ENCODE measurements at regions not wholly inside any gene's neighbourhood (a gene's known extent, or its start where the extent isn't known, plus 50 kb on each side); places are given as distances from the start of the nearest gene placed in this dataset.

DNA sequence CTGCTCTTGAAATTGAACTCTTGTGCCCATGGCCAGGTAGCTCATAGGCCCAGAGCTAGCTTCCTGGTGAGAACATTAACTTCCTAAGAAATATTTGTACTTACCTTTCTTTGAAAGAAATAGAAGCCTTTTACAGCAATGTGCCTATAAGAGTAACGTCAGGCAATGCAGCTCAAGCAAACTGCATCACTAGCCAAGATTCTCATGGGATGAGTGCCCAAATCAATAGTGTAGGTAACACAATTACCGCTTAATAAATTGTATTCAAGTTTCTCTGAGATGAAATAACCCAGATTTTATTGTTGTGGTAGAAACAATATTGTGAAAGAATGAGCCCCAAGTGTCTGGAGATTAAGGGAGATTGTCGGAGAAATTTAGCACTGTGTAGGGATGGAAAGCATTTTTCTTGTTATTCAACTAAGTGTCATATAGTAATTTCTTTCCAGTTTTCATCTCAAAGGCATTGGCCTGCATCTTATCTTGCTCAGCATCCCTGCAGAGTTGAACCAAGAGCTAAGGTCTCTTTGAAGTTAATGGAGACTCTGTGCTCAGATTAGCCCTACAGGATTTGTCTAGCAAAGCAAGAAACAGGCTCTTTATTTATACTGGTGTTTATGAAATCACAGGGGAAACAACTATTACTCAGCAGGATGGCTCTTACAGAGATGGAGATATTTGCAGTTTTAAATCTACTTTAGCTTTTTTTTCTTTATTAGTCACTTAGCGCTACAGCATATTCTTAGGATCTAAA lies 321.0 kb upstream of the PDGFD start:
- TF ChIP-seq, protein P1, sequence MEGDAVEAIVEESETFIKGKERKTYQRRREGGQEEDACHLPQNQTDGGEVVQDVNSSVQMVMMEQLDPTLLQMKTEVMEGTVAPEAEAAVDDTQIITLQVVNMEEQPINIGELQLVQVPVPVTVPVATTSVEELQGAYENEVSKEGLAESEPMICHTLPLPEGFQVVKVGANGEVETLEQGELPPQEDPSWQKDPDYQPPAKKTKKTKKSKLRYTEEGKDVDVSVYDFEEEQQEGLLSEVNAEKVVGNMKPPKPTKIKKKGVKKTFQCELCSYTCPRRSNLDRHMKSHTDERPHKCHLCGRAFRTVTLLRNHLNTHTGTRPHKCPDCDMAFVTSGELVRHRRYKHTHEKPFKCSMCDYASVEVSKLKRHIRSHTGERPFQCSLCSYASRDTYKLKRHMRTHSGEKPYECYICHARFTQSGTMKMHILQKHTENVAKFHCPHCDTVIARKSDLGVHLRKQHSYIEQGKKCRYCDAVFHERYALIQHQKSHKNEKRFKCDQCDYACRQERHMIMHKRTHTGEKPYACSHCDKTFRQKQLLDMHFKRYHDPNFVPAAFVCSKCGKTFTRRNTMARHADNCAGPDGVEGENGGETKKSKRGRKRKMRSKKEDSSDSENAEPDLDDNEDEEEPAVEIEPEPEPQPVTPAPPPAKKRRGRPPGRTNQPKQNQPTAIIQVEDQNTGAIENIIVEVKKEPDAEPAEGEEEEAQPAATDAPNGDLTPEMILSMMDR (IDR thresholded peaks at IDR 0.05), result no peak
- no peak for TF ChIP-seq POLR2AphosphoS5 (IDR thresholded peaks at IDR 0.05)
